Mammary epithelial cell (primary cell): ENCODE measurements at regions not wholly inside any gene's neighbourhood (a gene's known extent, or its start where the extent isn't known, plus 50 kb on each side); places are given as distances from the start of the nearest gene placed in this dataset.

ENCODE experiments used
- EZH2 ChIP-seq: IDR thresholded peaks from 2 replicates; pipeline ENCODE4 v1.6.1; 2012; ENCODE audit warnings: low read length, inconsistent platforms, borderline replicate concordance
- TF ChIP-seq, protein P1 (sequence below), 2 donors: IDR thresholded peaks in 1 of 2; conservative IDR thresholded peaks in 1 of 2; 2 replicates each; pipeline ENCODE4 v1.5.1; 2011 to 2012; ENCODE audit warnings: inconsistent platforms in 2 of 2, low read length in 2 of 2, mild to moderate bottlenecking in 2 of 2, control low read depth in 1 of 2, low read depth in 1 of 2; ENCODE audit not compliant: insufficient read depth in 1 of 2; ENCODE audit errors: extremely low read depth in 1 of 2

DNA sequence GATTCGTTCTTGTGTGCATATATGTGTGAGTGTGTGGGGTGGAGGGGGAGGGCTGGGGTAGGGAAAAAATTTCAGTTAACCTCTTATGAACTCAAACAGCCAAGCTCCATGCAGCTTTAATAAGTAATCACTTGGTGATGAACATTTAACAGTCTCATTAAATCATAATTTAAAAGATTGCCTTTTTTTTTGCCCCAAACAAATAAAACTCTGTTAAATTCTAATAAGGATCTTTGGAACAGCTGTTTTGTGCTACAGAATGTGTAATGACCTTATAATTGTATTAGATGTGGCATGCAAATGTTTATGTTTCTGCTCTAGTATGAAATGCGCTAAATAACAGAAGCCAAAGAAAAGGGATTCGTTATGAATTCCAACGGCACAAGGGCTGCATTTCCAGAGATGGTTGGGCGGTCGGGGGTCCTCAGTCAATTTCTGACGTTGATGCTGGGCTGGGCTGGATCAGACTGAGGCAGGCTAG lies 80.0 kb upstream of the RORA start:
- TF ChIP-seq EZH2: no peak
- TF ChIP-seq, protein P1, sequence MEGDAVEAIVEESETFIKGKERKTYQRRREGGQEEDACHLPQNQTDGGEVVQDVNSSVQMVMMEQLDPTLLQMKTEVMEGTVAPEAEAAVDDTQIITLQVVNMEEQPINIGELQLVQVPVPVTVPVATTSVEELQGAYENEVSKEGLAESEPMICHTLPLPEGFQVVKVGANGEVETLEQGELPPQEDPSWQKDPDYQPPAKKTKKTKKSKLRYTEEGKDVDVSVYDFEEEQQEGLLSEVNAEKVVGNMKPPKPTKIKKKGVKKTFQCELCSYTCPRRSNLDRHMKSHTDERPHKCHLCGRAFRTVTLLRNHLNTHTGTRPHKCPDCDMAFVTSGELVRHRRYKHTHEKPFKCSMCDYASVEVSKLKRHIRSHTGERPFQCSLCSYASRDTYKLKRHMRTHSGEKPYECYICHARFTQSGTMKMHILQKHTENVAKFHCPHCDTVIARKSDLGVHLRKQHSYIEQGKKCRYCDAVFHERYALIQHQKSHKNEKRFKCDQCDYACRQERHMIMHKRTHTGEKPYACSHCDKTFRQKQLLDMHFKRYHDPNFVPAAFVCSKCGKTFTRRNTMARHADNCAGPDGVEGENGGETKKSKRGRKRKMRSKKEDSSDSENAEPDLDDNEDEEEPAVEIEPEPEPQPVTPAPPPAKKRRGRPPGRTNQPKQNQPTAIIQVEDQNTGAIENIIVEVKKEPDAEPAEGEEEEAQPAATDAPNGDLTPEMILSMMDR (conservative IDR thresholded peaks at IDR 0.05 in 1 of 2, IDR thresholded peaks at IDR 0.05 in 1 of 2; ENCODE audit: extremely low read depth in 1 of 2, insufficient read depth in 1 of 2, low read depth in 1 of 2, low read length in 2 of 2): no peak
